ENCODE measurements at regions not wholly inside any gene's neighbourhood (a gene's known extent, or its start where the extent isn't known, plus 50 kb on each side); places are given as distances from the start of the nearest gene placed in this dataset.
"Not testable (repeated sequence)": the region's sequence is repeated elsewhere in the genome, so short reads cannot be mapped to it uniquely, and the experiment has no call there.

- no peaks in the 10 kb centered on the region for H3K36me3 ChIP-seq
- no peaks in the 10 kb centered on the region for H3K9me3 ChIP-seq
- no peaks in the 10 kb centered on the region for H3K27me3 ChIP-seq (replicated peaks; ENCODE audit: insufficient read depth)
- ATAC-seq (ENCODE audit: insufficient number of reproducible peaks, low FRiP score, low read depth) (no peak), DNase-seq (ENCODE audit: low spot score) (no peak)
- H3K4me1 ChIP-seq (ENCODE audit: control insufficient read depth in 1 of 2, low read depth in 2 of 2) = no peaks in the 10 kb centered on the region
- H3K4me3 ChIP-seq = no peak overlapping the region
- H3K27ac ChIP-seq = no peak overlapping the region
- no peak for TF ChIP-seq CTCF (IDR thresholded peaks at IDR 0.05)
Measured at GRCh38 chr7:79598351-79598750, 144.9 kb upstream of the MAGI2 start.

- ATAC-seq (ENCODE audit: insufficient number of reproducible peaks, low FRiP score, low read depth); H3K27ac ChIP-seq; H3K4me1 ChIP-seq (ENCODE audit: control insufficient read depth in 1 of 2, low read depth in 2 of 2); H3K27me3 ChIP-seq (replicated peaks; ENCODE audit: insufficient read depth); H3K36me3 ChIP-seq; DNase-seq (ENCODE audit: low spot score); H3K4me3 ChIP-seq; H3K9me3 ChIP-seq: not testable (repeated sequence)
Measured at GRCh38 chr7:79594671-79595070, 141.2 kb upstream of the MAGI2 start.

GRCh38 chr7:79593866-79594301 lies 140.4 kb upstream of the MAGI2 start:
- TF ChIP-seq CTCF (IDR thresholded peaks at IDR 0.05) = no peak
- Histone ChIP-seq H3K4me1 (ENCODE audit: control insufficient read depth in 1 of 2, low read depth in 2 of 2) (no peaks in the 10 kb centered on the region), H3K27me3 (replicated peaks; ENCODE audit: insufficient read depth) (no peaks in the 10 kb centered on the region), H3K36me3 (no peaks in the 10 kb centered on the region), H3K4me3 (no peak overlapping the region), H3K27ac (no peak overlapping the region), H3K9me3 (no peaks in the 10 kb centered on the region)
- DNase-seq (ENCODE audit: low spot score) (no peak), ATAC-seq (ENCODE audit: insufficient number of reproducible peaks, low FRiP score, low read depth) (no peak)

GRCh38 chr7:79590916-79591623 lies 137.6 kb upstream of the MAGI2 start:
- Histone ChIP-seq H3K27ac (no peak overlapping the region), H3K9me3 (no peaks in the 10 kb centered on the region), H3K4me3 (no peak overlapping the region), H3K4me1 (ENCODE audit: control insufficient read depth in 1 of 2, low read depth in 2 of 2) (no peaks in the 10 kb centered on the region), H3K36me3 (no peaks in the 10 kb centered on the region), H3K27me3 (replicated peaks; ENCODE audit: insufficient read depth) (no peaks in the 10 kb centered on the region)
- ATAC-seq (ENCODE audit: insufficient number of reproducible peaks, low FRiP score, low read depth) (no peak), DNase-seq (ENCODE audit: low spot score) (no peak)
- no peak for TF ChIP-seq CTCF (IDR thresholded peaks at IDR 0.05)

- Histone ChIP-seq H3K36me3 (no peaks in the 10 kb centered on the region), H3K27me3 (replicated peaks; ENCODE audit: insufficient read depth) (no peaks in the 10 kb centered on the region), H3K4me1 (ENCODE audit: control insufficient read depth in 1 of 2, low read depth in 2 of 2) (no peaks in the 10 kb centered on the region), H3K4me3 (no peak overlapping the region), H3K27ac (no peak overlapping the region), H3K9me3 (no peaks in the 10 kb centered on the region)
- no peak for TF ChIP-seq CTCF (IDR thresholded peaks at IDR 0.05)
- DNase-seq (ENCODE audit: low spot score) (no peak), ATAC-seq (ENCODE audit: insufficient number of reproducible peaks, low FRiP score, low read depth) (no peak)
Measured at GRCh38 chr7:79590391-79590790, 136.9 kb upstream of the MAGI2 start.

- Histone ChIP-seq H3K27me3 (replicated peaks; ENCODE audit: insufficient read depth) (no peaks in the 10 kb centered on the region), H3K9me3 (no peaks in the 10 kb centered on the region), H3K36me3 (no peaks in the 10 kb centered on the region), H3K4me1 (ENCODE audit: control insufficient read depth in 1 of 2, low read depth in 2 of 2) (no peaks in the 10 kb centered on the region), H3K4me3 (no peak overlapping the region), H3K27ac (no peak overlapping the region)
- TF ChIP-seq CTCF (IDR thresholded peaks at IDR 0.05) = no peak
- ATAC-seq (ENCODE audit: insufficient number of reproducible peaks, low FRiP score, low read depth) (no peak), DNase-seq (ENCODE audit: low spot score) (no peak)
Measured at GRCh38 chr7:79570903-79571302, 117.4 kb upstream of the MAGI2 start.

Data from thoracic aorta (tissue), 2 donors.